ENCODE measurements at regions not wholly inside any gene's neighbourhood (a gene's known extent, or its start where the extent isn't known, plus 50 kb on each side); places are given as distances from the start of the nearest gene placed in this dataset.

DNA sequence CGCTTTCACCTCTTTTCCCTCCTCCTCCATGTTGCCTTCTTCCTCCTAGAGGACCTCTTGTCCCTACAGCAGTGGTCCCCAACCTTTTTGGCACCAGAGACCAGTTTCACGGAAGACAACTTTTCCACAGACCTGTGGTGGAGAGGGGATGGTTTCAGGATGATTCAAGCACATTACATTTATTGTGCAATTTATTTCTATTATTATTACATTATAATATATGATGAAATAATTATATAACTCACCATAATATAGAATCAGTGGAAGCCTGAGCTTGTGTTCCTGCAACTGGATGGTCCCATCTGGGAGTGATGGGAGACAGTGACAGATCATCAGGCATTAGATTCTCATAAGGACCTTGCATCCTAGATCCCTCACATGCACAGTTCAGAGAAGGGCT is 152.2 kb upstream of the NCKAP5 start:
- TF ChIP-seq, protein P1, sequence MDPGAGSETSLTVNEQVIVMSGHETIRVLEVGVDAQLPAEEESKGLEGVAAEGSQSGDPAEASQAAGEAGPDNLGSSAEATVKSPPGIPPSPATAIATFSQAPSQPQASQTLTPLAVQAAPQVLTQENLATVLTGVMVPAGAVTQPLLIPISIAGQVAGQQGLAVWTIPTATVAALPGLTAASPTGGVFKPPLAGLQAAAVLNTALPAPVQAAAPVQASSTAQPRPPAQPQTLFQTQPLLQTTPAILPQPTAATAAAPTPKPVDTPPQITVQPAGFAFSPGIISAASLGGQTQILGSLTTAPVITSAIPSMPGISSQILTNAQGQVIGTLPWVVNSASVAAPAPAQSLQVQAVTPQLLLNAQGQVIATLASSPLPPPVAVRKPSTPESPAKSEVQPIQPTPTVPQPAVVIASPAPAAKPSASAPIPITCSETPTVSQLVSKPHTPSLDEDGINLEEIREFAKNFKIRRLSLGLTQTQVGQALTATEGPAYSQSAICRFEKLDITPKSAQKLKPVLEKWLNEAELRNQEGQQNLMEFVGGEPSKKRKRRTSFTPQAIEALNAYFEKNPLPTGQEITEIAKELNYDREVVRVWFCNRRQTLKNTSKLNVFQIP (CRISPR knock-in tag; IDR thresholded peaks at IDR 0.05; ENCODE audit: borderline replicate concordance, low read depth): no peak
- TF ChIP-seq PPARA (CRISPR knock-in tag; IDR thresholded peaks at IDR 0.05; ENCODE audit: borderline replicate concordance) (no peak), RARB (CRISPR knock-in tag; IDR thresholded peaks at IDR 0.05) (no peak)
- TF ChIP-seq, protein P2, sequence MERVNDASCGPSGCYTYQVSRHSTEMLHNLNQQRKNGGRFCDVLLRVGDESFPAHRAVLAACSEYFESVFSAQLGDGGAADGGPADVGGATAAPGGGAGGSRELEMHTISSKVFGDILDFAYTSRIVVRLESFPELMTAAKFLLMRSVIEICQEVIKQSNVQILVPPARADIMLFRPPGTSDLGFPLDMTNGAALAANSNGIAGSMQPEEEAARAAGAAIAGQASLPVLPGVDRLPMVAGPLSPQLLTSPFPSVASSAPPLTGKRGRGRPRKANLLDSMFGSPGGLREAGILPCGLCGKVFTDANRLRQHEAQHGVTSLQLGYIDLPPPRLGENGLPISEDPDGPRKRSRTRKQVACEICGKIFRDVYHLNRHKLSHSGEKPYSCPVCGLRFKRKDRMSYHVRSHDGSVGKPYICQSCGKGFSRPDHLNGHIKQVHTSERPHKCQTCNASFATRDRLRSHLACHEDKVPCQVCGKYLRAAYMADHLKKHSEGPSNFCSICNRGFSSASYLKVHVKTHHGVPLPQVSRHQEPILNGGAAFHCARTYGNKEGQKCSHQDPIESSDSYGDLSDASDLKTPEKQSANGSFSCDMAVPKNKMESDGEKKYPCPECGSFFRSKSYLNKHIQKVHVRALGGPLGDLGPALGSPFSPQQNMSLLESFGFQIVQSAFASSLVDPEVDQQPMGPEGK (CRISPR knock-in tag; IDR thresholded peaks at IDR 0.05; ENCODE audit: borderline replicate concordance): no peak
- ATAC-seq: no peak

GRCh38 chr2:133721118-133721517 is 152.9 kb upstream of the NCKAP5 start:
- ATAC-seq: no peak
- TF ChIP-seq ISL1 (CRISPR knock-in tag; IDR thresholded peaks at IDR 0.05): no peak
- TF ChIP-seq ZNF70 (CRISPR knock-in tag; IDR thresholded peaks at IDR 0.05): no peak
- no peak for TF ChIP-seq ZNF565 (CRISPR knock-in tag; conservative IDR thresholded peaks at IDR 0.05; ENCODE audit: low read depth)
- no peak for TF ChIP-seq SNAI2 (CRISPR knock-in tag; IDR thresholded peaks at IDR 0.05)
- TF ChIP-seq ZNF8 (CRISPR knock-in tag; IDR thresholded peaks at IDR 0.05): no peak
- TF ChIP-seq GLIS3 (CRISPR knock-in tag; IDR thresholded peaks at IDR 0.05): no peak
- TF ChIP-seq ZFP30 (CRISPR knock-in tag; IDR thresholded peaks at IDR 0.05): no peak
- TF ChIP-seq, protein P3, sequence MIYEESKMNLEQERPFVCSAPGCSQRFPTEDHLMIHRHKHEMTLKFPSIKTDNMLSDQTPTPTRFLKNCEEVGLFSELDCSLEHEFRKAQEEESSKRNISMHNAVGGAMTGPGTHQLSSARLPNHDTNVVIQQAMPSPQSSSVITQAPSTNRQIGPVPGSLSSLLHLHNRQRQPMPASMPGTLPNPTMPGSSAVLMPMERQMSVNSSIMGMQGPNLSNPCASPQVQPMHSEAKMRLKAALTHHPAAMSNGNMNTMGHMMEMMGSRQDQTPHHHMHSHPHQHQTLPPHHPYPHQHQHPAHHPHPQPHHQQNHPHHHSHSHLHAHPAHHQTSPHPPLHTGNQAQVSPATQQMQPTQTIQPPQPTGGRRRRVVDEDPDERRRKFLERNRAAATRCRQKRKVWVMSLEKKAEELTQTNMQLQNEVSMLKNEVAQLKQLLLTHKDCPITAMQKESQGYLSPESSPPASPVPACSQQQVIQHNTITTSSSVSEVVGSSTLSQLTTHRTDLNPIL (CRISPR knock-in tag; IDR thresholded peaks at IDR 0.05; ENCODE audit: low read depth): no peak
- no peak for TF ChIP-seq RARB (CRISPR knock-in tag; IDR thresholded peaks at IDR 0.05)
- TF ChIP-seq, protein P1 (CRISPR knock-in tag; IDR thresholded peaks at IDR 0.05; ENCODE audit: borderline replicate concordance, low read depth): no peak
- TF ChIP-seq, protein P4, sequence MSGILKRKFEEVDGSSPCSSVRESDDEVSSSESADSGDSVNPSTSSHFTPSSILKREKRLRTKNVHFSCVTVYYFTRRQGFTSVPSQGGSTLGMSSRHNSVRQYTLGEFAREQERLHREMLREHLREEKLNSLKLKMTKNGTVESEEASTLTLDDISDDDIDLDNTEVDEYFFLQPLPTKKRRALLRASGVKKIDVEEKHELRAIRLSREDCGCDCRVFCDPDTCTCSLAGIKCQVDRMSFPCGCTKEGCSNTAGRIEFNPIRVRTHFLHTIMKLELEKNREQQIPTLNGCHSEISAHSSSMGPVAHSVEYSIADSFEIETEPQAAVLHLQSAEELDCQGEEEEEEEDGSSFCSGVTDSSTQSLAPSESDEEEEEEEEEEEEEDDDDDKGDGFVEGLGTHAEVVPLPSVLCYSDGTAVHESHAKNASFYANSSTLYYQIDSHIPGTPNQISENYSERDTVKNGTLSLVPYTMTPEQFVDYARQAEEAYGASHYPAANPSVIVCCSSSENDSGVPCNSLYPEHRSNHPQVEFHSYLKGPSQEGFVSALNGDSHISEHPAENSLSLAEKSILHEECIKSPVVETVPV (CRISPR knock-in tag; IDR thresholded peaks at IDR 0.05): no peak
- TF ChIP-seq, protein P5, sequence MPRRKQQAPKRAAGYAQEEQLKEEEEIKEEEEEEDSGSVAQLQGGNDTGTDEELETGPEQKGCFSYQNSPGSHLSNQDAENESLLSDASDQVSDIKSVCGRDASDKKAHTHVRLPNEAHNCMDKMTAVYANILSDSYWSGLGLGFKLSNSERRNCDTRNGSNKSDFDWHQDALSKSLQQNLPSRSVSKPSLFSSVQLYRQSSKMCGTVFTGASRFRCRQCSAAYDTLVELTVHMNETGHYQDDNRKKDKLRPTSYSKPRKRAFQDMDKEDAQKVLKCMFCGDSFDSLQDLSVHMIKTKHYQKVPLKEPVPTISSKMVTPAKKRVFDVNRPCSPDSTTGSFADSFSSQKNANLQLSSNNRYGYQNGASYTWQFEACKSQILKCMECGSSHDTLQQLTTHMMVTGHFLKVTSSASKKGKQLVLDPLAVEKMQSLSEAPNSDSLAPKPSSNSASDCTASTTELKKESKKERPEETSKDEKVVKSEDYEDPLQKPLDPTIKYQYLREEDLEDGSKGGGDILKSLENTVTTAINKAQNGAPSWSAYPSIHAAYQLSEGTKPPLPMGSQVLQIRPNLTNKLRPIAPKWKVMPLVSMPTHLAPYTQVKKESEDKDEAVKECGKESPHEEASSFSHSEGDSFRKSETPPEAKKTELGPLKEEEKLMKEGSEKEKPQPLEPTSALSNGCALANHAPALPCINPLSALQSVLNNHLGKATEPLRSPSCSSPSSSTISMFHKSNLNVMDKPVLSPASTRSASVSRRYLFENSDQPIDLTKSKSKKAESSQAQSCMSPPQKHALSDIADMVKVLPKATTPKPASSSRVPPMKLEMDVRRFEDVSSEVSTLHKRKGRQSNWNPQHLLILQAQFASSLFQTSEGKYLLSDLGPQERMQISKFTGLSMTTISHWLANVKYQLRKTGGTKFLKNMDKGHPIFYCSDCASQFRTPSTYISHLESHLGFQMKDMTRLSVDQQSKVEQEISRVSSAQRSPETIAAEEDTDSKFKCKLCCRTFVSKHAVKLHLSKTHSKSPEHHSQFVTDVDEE (CRISPR knock-in tag; IDR thresholded peaks at IDR 0.05): no peak
- TF ChIP-seq, protein P2 (CRISPR knock-in tag; IDR thresholded peaks at IDR 0.05; ENCODE audit: borderline replicate concordance): no peak
- no peak for TF ChIP-seq TCF4 (CRISPR knock-in tag; IDR thresholded peaks at IDR 0.05; ENCODE audit: borderline replicate concordance)
- no peak for TF ChIP-seq ARNTL (CRISPR knock-in tag; IDR thresholded peaks at IDR 0.05; ENCODE audit: borderline replicate concordance, low read depth)
- TF ChIP-seq BACH2 (CRISPR knock-in tag; IDR thresholded peaks at IDR 0.05; ENCODE audit: borderline replicate concordance): no peak

Data from SK-N-SH treated with all-trans-retinoic acid at 6 μM for 48 hours (cell line).